ENCODE measurements at regions not wholly inside any gene's neighbourhood (a gene's known extent, or its start where the extent isn't known, plus 50 kb on each side); places are given as distances from the start of the nearest gene placed in this dataset.

- peak; percentile 84 for FAIRE-seq
Observed at GRCh38 chr6:71533939-71534379, 245.3 kb downstream of the OGFRL1 start.

- FAIRE-seq = no peak
Observed at GRCh38 chr6:71534921-71535320, 246.3 kb downstream of the OGFRL1 start.

DNA sequence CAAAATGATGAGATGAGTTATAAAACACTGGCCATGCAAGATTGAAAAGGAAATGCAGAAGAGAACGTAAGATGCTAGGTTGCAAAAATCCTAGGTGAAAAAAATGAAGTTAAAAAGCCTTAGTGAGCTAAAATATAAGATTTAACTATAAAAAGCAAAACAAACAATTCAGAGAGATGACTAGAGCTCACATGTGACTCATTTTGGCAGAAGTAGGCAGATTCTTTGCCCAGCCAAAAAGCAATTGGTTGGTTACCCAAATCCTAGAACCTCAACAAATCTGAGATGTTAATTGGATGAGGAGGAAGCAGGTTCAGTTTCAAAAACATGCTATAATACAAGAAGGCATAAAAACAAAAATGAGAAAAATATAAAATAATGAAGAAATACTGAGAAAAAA is 249.1 kb downstream of the OGFRL1 start:
- FAIRE-seq = no peak

DNA sequence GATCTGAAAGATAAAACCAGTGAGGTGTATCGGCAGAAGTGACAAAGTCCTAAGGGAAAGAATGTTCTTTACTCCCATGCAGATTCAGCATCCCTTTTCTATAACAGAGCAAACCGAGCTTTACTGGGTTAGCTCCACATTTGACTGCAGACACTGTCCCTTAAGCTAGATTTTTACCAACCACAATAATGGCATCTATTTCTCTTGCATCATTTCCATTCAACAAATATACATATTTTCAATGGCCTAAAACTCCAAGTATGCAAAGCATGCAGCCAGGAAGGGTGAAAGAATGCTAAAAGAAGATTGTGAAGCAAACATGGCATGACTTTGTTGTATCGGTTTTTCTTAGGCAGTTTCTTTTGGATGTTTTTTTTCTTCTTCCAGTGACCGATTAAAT is 255.4 kb downstream of the OGFRL1 start:
- no peak for FAIRE-seq

DNA sequence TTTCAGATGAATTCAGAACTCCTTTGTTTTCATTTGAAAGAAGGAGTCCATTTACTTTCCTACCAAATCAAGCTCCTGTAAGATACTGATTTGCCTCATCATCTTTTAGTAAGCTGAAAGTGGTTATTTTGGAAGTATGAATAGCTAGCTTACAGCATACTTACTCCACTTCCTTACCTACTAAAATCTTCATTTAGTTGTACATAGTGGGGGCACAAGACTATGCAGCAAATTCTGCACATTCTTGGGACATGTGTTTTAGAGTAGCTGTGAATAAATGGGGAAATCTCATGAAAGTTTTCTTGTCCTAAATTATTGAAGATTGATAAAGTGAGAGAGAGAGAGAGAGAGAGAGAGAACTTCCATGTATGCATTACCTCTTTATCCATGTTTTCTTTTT is 256.3 kb downstream of the OGFRL1 start:
- no peak for FAIRE-seq

- no peak for FAIRE-seq
Observed at GRCh38 chr6:71545905-71546304, 257.3 kb downstream of the OGFRL1 start.

GRCh38 chr6:71551798-71552197 is 263.2 kb downstream of the OGFRL1 start:
- no peak for FAIRE-seq

DNA sequence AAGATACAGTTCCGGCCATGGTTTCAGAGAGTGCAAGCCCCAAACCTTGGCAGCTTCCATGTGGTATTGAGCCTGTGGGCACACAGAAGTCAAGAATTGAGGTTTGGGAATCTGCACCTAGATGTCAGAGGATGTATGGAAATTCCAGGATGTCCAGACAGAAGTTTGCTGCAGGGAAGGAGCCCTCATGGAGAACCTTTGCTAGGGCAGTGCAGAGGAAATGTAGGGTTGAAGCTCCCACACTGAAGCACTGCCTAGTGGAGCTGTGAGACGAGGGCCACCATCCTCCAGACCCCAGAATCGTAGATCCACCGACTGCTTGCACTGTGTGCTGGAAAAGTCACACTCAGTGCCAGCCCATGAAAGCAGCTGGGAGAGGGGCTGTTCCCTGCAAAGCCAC is 267.5 kb downstream of the OGFRL1 start:
- FAIRE-seq = no peak

GRCh38 chr6:71558974-71559373 is 270.4 kb downstream of the OGFRL1 start:
- FAIRE-seq = no peak

DNA sequence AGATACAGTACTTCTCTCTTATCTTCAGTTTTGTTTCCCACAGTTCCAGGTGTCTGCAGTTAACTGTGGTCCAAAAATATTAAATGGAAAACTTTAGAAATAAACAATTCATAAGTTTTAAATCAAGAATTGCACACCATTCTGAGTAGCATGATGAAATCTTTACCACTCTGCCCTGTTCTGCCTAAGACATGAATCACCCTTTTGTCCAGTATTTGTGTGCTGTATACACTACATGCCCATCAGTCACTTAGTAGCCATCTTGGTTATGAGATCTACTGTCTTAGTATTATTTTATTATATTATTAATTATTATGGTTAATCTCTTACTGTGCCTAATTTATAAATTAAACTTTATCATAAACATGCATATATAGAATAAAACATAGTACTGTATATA is 279.0 kb downstream of the OGFRL1 start:
- no peak for FAIRE-seq

GRCh38 chr6:71577766-71578165 is 289.2 kb downstream of the OGFRL1 start:
- FAIRE-seq = no peak

GRCh38 chr6:71579902-71580301 is 291.3 kb downstream of the OGFRL1 start:
- no peak for FAIRE-seq

- no peak for FAIRE-seq
Observed at GRCh38 chr6:71582820-71583219, 294.2 kb downstream of the OGFRL1 start.

DNA sequence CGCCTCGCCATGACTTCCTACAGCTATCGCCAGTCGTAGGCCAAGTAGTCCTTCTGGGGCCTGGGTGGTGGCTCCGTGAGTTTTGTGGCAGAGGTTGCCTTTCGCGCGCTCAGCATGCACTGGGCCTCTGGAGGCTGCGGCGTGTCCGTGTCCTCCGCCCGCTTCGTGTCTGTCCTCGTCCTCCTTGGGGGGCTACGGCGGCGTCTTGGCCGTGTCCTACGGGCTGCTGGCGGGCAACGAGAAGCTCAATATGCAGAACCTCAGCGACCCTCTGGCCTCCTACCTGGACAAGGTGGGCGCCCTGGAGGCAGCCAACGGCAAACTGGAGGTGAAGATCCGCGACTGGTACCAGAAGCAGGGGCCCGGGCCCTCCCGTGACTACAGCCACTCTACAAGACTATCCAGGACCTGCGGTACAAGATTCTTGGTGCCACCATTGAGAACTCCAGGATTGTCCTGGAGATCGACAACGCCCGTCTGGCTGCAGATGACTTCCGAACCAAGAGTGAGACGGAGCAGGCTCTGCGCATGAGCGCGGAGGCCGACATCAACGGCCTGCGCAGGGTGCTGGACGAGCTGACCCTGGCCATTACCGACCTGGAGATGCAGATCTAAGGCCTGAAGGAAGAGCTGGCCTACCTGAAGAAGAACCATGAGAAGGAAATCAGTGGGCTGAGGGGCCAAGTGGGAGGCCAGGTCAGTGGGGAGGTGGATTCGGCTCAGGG is 296.3 kb downstream of the OGFRL1 start:
- FAIRE-seq = no peak

DNA sequence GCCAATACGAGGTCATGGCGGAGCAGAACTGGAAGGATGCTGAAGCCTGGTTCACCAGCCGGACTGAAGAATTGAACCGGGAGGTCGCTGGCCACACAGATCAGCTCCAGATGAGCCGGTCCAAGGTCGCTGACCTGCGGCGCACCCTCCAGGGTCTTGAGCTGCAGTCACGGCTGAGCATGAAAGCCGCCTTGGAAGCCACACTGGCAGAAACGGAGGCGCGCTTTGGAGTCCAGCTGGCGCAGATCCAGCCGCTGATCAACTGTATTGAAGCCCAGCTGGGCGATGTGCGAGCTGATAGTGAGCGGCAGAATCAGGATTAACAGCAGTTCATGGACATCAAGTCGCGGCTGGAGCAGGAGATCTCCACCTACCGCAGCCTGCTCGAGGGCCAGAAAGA is 296.9 kb downstream of the OGFRL1 start:
- no peak for FAIRE-seq

DNA sequence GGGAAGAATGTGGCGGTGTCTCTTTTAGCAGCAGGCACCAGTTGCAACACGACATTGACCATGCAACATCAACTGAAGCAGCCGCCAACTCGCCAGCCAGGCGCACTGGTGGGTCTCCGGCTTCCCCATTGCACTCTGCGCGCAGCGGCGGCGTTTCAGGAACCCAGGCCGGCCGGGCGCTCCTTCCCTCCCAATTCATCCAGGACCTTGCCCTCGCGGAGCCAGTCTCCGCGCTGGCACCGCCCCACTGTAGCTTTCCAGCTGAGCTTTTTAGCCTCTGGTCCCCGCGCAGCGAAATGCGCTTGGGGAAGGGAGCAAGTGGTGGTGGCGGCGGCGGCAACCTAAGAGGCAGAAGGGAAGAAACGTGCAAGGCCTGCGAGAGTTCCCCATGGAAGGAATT is 297.9 kb upstream of the RIMS1 start:
- FAIRE-seq = no peak

DNA sequence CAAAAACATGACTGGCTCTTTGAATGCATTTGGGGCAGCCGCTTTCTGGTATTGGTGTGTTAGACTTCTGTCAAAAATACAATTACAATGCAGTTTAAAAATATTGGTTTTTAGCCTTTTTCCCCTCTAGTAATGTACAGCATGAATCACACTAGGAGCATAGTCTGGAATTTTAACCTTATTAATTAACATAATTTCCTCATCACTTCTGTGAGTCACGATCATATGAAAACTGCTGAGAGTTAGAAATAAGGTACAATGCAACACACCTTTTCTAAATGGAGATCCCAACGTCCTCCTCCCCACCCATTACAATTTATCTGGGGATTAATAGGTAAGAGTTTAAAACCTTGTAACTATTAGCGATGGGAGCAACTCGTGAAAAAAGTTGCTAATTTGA is 297.1 kb upstream of the RIMS1 start:
- no peak for FAIRE-seq

GRCh38 chr6:71592643-71593042 is 293.7 kb upstream of the RIMS1 start:
- no peak for FAIRE-seq

DNA sequence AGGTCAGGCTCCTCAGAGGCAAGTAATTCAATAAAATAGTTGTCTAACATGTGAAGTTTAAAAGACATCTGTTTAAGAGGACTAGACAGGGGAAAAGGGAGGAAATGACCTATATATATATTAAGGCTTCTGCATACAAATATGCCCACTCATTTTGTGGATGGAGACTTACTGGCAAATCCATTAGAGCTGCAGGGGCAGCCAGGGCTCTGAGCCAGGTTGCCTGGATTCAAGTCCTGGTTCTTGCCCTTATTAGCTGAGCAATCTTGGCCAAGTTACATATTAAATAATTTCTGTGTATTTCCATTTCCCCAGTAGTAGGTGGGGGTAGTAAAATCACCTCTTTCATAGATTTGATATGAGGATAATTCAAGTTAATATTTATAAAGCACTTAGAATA is 287.0 kb upstream of the RIMS1 start:
- no peak for FAIRE-seq

DNA sequence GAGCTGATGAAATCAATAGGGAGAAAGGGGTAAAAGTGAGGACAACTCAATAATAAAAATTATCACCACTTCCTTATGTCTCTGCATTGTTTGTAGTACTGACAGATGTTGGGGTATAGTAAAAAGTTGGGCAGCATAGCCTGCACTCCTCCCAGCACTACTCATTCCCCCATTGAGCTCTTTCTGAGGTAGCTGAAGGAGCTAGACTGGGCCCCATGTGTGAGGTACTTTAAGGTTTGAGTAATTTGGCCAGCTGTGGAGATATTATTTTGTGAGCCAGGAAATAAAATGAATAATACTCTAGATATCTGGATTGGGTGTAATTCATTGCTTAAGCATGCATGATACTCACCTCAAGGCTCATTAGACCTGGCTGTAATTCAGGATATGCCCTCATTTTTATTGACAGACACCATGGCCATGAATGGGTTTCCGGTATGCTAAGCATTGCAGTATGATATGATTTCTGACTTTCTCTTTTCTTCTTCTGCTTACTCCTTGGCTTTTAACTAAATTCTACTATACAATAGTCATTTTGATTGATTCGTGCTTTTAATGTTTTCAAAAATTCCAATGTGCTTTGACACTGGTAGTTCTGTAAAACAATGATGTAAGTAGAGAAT is 283.9 kb upstream of the RIMS1 start:
- no peak for FAIRE-seq

DNA sequence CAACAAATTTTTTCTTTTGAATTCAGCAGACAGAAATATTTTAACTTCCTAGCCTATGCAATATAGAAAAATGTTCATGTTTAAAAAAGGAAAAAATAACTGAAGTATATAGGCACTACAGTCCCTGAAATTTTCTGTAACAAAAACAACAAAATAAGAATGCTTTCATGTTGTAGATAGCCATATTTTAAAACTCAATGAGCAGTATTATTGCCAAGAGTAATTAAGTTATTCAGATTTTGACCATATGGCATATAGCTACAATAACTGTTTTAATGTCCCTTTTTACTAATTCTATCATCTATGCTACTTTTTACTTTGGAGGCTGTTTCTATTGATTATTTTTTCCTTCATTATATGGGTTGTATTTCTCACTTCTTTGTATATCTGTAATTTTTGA is 283.3 kb upstream of the RIMS1 start:
- FAIRE-seq = no peak

DNA sequence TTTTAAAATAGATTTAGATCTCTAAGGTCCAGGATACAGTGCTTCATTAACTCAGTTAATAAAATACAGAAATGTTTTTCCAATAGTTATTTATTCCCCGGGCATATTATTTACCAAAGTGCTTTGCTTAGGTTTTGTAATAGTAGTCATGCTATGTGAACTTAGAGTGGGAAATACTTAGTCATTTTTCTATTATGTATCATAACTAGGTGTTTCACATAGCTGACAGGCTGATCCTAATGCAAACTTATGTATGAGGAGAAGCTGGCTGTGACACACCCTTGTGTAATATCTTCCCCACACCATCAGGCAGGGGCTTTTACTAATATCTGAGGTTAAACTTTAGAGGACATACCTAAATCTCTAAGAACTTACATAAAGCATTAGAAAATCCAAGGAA is 277.7 kb upstream of the RIMS1 start:
- no peak for FAIRE-seq

GRCh38 chr6:71619836-71620235 is 266.5 kb upstream of the RIMS1 start:
- FAIRE-seq = no peak

DNA sequence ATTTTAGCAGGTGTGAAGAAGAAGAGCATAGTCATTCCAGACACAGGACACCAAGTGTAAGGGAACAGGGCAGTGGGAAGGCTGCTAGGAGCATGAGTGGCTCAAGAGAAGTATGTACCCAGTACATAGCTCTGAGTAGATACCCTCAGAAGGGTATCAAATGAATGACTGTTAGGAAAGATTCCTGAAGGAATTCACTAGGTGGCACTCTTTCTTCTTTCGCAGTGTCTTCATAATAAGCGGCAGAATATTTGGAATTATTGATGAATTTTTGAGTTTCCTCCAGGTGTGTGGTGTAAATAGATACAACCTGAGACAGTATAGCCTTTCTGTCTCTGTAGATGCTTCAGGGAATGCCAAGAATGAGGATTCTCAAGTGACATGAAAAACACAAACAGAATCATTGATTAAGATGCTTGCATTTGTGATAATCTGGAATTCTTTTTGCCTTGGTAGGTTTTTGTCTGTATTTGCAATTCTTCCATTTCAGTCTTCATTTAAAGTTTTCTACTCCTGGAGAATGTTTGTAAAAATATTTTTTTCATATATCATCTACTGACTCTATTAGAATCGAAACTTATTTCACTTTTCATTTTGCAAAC is 264.3 kb upstream of the RIMS1 start:
- FAIRE-seq = no peak

DNA sequence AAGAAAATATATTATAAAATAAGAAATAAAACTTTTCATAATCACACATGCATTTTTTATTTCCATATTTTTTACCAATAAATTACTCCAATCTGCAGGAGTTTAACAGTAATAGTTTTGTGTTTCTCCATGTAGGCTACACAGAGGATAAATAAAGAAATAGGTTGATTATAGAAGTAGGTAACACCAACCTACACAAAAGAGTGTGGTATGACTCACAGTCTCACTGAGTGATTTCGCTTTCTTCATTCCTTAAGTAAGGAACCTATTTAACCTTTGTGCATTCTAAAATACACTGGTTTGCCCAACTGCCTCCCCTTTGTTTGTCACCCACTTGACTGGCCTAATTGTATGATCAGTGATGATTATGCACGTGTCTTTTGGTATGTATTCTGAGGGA is 244.2 kb upstream of the RIMS1 start:
- FAIRE-seq = no peak

Measured in TTC549 (cell line).